GM19023 (cell line): ENCODE measurements at regions not wholly inside any gene's neighbourhood (a gene's known extent, or its start where the extent isn't known, plus 50 kb on each side); places are given as distances from the start of the nearest gene placed in this dataset.

Experiments used
- ATAC-seq: cut with Tn5 transposase; IDR thresholded peaks from one replicate; pipeline ENCODE4 v1.9.1; 2021; ENCODE audit warnings: mild to moderate bottlenecking, moderate library complexity; ENCODE audit not compliant: unreplicated experiment

GRCh38 chr2:162890690-162891311 lies 52.2 kb upstream of the KCNH7 start:
- ATAC-seq: peak; percentile 95

- no peak for ATAC-seq
These were observed 50.1 kb upstream of the KCNH7 start for GRCh38 chr2:162888652-162889051.
